GM21360 (cell line): ENCODE measurements at regions not wholly inside any gene's neighbourhood (a gene's known extent, or its start where the extent isn't known, plus 50 kb on each side); places are given as distances from the start of the nearest gene placed in this dataset.

ENCODE experiments used
- ATAC-seq: cut with Tn5 transposase; IDR thresholded peaks from one replicate; pipeline ENCODE4 v1.9.1; 2021; ENCODE audit warnings: mild to moderate bottlenecking, moderate library complexity; ENCODE audit not compliant: unreplicated experiment

DNA sequence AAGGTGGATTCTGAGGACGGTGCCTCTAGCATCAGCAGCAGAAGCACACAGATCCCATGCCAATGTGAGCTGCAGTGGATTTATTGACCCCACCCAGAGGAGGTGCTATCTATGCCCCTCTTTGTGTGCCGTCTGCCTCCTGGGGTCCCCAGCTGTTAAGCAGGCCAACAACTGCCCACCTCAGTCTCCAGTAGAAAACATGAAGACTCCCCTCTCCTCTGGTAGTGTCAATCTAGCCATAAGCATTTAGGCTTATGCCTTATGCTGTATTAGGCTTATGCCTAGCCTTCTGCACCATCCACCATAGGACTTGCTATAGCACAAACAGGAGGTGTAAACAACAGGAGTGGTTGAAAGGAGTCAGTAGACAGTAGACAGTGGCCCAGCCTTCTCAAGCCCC lies 417.9 kb upstream of the C16orf82 start:
- ATAC-seq, result no peak

DNA sequence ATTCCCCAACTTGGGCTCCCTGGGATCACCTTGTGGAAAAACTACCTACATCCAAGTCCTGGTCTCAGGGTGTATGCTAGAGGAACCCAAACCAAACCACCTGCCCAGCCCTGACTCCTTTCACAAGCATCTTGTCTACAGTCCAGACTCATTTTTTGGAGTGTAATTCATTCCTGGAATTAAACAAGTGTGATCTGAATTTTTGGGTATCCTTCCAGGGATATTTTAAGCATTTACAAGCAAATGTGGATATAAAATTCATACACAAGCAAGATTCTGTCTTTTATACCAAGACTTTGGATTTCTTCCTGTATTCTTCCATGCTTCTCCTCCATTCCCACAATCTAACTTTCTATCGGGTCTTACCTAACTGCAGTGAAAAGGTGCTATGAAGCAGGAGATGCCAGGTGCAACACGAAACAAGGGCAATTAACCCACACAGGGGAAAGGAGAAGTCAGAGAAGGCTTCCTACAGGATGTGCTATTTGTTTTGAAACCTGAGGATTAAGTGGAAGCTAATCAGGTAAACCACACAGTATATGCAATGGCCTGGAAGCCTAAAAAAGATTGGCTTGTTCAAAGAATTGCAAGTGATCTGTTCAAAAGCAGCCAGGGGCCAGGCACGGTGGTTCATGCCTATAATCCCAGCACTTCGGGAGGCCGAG lies 417.2 kb upstream of the C16orf82 start:
- no peak for ATAC-seq

DNA sequence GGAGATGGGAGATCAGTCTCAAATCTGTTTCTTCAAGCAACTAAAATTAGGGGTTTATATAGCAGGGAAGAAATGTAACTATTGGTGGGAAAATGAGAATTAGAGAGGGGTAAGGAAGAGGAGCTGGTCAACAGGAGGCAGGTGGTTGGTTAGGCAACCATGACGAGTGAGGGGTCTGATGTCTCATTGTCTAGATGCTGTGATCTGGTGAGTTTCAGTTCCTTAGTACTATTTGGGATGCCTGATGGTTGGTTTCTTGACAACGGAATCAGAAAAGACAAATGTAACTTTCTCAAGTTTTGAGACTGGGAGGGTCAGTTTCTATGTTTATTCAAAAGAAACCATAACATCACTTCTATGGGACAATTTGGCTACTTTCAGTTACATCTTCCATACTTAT lies 415.3 kb upstream of the C16orf82 start:
- no peak for ATAC-seq

DNA sequence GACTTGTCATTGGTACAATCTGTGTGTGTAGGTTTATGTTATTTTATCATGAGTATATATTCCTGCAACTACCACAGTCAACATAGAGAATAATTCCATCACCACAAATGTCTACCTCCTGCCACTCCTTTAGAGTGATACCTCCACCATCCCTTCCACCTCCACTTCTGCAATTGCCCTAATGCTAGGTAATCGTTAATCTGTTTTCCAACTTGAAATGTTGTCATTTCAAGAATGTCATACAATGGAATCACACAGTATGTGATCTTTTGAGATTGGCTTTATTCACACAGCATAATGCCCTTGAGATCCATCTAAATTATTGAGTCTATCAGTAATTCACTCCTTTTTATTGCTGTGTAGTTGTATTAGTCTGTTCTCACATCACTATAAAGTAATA lies 414.8 kb upstream of the C16orf82 start:
- ATAC-seq, result no peak

DNA sequence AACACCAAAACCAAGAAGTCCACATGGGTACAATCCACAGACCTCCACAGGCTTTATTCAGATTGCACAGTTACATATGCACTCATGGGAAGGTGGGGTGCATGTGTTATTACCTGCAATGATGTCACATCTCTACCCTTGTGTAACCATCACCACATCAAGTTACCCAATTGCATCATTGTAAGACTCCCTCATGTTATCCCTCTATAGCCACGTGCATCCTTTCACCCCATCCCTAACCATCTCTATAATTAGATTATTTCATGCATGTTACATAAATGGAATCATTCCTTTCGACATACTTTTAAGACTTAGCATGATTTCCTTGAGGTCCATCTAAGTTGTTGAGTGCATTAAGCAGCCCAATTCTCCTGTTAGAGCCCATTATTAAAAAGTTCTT lies 408.2 kb upstream of the C16orf82 start:
- ATAC-seq, result no peak

DNA sequence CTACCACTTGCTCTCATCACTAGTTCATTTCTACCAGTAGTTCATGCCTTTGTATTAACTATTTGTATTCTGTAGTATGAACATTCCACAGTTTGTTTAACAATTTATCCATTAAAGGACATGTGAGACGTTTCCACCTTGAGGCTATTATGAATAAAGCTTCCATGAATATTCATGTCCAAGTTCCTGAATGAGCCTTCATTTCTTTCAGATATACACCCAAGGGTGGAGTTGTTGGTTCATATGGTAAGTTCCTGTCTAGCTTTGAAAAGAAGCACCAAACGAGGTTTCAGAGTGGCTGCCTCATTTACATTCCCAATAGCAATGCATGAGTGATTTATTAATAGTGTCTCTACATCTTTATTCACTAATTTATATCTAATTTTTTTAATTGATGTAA lies 407.8 kb upstream of the C16orf82 start:
- ATAC-seq, result no peak

DNA sequence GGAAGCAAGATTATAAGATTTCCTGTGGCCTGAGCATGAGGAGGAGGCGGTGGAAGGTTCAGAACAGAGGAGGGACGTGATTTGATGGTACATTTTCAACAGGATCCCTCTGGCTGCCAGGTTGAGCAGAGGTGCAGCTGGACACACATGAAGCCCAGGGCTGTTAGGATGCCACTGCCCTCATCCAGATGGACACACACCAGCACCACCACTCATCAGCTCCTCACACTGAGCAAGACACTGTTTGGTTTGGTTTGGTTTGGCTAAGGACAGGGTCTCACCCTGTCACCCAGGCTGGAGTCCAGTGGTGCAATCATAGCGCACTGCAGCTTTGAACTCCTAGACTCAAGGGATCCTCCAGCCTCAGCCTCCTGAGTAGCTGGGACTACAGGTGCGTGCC lies 402.6 kb upstream of the C16orf82 start:
- ATAC-seq, result no peak

DNA sequence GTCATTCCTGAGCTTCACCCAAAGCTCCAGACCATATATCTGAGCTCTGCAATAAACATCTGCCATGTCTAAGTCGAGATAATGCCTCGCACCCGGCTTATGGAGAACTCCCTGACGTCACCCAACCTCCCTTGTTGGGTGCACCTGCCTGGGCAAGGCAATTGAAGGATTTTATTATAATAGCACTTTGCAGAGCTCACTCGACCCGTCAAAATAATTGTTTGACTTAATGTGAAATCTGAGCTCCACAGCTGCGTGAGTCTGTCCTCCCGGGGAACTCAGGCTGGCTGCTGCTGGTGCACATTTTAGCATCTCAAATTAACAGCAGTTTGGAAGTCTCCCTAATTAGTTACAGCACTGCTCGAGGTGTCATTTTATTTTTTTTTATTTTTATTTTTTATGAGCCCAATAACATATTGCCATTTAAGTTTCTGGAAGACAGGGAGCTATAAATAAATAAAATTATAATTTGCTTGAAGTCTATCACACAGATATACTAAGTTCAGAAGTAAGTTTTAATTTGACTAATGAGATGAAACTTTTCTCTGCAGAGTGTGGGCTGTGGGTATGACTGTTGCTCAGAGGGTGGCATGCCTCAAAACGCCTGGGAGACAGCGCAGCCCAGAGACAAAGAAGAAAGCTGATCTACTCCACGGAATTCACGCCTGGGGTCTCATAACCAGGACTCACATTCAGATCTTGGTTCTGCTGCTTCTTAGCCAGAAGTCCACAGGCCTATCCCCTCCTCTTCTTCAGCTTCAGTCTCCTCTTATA lies 401.4 kb upstream of the C16orf82 start:
- ATAC-seq, result no peak

DNA sequence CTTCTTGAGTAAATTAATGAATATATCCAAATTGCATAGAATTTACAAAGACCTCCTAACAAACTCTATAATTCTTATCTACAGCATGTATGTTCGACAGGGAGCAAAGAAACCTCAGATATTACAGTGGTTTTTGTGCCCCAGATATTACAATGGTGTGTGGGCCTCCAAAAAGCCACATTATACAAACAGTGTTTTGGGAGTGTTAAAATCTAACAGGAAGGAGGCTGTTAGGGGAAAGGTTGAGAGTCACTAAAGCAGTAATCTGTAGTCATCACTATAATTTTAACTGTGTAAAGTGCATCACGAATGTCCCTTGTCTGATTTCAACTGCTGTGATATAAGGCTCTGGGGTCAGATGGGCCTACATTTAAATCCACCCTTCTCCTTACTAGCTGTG lies 400.2 kb upstream of the C16orf82 start:
- no peak for ATAC-seq

DNA sequence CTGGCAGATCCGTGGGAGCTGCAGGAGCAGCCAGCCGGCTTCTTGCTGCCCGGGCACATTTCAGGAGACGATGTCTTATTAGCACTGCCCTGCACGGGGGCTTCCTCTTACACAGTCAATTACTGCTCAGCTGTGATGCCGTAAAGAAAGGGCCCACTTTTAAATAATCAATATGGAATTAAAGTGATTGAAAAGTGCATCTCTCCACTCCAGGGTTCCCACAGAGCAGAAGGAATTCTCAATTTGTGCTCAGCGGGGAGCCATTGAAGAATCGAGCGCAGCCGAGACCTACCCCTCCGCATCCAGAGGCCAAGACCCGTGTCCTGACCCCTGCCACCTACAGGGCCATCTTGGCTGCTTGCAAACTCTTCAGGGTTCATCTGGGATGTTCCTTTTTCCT lies 399.4 kb upstream of the C16orf82 start:
- ATAC-seq, result no peak

DNA sequence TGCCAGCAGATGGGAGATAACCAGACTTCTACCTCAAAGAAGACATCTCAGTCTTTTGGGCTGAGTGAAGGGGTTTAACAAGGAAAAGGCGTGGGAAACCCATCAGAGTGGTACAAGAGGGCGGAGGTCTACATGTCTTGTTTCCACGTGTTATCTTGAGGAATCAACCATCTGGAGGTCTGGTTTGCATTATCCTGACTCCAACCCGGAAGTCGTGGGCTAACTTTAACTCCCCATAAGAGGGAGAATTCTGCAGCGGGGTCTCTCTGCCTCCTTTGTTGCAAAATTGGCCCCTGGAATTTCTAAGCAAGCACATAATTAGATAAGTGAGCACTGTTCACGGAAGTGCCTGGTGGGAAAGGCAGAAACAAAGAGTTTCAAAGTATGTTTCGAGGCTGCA lies 398.7 kb upstream of the C16orf82 start:
- no peak for ATAC-seq

DNA sequence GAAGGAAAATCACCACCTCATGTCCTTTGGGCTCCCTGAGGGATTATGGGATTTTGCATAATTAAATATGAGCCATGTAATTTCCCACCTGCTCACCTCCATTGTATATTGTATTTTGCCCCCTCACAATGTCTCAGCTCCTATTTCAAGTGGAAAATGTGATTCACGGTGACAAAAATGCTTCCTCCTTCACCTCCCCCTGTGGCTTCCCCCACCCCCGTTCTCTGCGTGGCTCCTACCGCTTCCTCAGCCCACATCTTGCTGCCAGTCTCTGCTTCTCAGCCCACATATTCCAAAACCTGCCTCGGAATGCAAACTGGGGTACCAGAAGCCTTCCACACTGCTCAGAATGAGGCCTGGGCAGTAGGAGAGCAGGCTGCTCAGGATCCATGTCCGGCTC lies 394.5 kb upstream of the C16orf82 start:
- ATAC-seq, result no peak

DNA sequence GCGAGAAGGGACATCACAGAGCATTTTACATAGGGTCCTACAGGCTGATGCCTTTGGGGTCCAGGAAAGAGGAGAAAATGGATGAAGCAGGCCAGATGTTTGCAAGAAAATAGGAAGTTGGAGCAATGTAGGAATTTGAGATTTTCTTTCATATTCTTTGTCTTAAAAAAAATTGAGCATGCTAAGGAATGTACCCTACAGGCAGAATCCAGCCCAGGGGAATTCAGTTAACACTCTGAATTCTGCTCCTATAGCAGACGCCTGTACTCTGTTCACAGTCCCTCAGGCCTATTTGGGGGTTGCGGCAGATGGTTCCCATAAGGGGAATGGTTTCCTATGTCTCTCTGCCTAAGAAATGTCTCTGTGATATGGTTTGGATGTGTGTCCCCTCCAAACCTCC lies 393.7 kb upstream of the C16orf82 start:
- ATAC-seq, result no peak

DNA sequence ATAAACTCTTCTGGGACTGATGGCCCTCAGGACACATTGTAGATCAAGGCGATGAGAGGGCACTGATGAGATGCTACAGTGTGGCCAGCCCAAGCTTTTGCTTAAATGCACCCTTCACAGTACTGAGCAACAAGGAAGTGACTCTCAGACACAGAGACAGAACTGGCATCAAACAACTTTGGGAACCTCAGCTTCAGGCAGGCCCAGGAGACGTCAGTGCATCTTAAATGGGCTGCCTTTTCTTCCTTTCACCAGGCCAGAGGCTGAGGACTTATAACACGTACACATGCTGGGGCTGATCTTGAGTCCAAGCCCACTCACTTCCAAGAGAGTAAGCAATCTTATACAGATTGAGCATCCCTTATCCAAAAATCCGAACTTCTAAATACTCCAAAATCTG lies 386.1 kb upstream of the C16orf82 start:
- no peak for ATAC-seq

DNA sequence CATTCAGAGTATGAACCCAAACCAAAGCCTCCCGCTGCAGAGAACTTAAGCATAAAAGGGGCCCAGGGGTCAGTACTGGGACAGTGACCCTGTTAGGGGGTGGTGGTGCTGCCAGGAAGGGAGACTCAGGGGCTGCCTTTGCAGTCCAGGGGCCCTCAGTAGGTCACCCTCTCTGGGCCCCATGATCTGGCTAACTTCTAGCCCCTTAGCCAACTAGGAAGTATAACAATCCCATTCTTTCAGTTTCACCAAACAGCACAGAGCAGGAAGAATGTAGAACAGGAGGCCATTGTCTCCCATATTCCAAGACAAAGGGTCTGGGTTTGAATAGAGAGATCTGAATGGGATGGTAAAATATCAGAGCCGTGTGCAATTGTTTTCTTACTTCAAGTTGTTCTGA lies 378.6 kb upstream of the C16orf82 start:
- no peak for ATAC-seq

DNA sequence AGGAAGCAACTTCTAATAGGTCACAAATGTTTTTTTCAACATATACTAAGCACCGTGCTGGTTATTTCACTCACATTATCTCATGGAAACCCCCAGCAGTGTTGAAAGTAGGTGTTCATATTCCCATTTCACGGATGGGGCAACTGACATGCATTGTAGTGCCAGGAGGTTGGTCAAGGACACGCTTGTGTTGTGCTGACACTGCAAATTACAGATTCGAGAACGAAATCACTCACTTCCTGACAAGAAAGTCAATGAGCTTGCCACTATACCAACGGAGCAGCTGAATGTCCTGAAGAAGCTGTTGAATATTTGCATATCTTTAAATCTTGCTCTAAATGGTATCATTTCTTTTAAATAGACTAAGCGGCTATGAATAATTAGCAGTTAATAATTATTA lies 378.0 kb upstream of the C16orf82 start:
- no peak for ATAC-seq

DNA sequence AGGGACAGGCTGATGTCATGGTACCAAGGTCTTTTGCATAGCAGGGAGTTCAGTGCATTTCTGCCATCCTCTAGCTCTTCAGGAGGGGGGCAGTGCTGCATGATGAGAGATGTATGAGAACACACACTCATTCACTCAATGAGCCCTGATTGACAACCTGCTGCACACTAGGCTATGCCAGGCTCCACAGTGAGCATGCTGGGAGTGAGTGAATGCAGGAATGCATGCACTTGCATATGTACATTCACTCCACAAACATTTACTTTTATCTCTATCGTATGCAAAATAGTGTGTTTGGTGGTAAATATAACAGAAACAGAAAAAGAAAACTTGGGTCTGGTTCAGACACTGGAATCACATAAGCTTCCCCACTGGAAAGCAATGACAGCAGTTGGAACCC lies 374.1 kb upstream of the C16orf82 start:
- ATAC-seq, result no peak

DNA sequence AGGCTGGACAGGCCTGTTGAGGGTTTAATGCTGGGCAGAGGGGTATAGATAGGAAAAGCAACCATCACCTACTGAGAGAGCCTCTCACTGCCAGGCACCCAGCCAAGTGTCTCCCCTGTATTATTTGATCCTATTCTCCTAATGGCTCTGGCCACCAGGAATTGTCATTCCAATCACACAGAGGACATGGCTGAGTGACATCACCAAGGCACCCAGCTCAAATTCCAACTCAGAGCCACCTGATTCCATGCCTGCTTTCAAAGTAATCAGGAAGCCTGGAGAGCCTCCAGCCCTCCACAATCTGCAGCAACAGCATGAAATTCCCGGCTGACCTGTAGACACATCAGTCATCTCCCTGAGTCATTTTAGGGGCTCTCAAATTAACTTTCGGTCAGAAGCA lies 368.9 kb upstream of the C16orf82 start:
- no peak for ATAC-seq

DNA sequence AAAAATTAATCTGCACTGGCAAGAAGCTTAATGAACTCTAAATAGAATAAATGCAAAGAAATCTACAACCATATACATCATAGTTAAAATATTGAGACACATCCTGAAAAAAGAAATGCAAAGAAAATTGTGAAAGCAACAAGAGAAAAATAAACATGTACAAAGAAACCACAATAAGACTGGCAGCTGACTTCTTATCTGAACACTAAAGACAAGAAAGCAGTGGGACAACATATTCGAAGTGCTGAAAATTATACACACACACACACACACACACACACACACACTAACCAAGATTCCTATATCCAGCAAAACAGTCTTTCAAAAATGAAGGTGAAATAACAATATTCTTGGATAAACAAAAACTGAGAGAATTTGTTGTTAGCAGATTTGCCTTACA lies 366.5 kb upstream of the C16orf82 start:
- no peak for ATAC-seq

DNA sequence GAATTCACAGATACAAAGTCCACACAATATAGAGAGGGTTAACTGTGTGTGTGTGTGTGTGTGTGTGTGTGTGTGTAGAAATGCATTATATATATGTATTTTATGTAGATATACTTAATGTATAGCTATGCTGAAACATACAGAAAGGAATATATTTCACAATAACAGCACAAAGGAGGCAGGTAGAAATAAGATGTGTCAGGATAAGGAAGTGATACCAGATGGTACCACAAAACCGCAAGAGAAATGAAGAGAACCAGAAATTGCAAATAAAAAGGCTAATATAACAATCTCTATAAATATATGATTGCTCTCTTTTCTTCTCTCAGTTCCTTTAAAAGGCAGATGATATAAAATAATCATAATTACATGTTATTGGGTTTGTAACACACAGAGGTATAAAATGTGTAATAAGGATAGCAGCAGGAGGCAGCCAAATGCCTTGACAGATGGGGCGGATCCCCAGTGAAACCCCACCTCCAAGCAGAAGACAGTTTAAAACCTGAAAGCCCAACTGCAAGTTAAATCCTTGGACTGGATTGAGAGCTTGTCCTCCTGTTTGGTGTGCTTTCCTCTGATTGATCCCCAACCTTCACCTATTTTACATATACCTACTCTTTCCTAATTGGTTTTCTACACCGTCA lies 365.4 kb upstream of the C16orf82 start:
- ATAC-seq, result no peak

DNA sequence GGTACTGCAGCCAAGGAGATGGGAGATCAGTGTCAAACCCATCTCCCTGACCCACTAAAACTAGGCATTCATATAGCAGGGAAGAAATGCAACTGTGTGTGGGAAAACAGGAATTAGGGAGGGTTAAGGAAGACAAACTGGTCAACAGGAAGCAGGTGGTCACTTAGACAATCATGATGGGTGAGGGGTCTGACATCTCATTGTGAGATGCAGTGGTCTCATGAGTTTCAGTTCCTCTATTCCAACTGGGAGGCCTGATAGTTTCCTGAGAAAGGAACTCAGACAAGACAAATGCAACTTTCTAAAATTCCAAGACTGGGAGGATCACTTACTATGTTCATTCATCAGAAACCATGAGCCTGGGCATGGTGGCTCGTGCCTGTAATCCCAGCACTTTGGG lies 361.4 kb upstream of the C16orf82 start:
- no peak for ATAC-seq

DNA sequence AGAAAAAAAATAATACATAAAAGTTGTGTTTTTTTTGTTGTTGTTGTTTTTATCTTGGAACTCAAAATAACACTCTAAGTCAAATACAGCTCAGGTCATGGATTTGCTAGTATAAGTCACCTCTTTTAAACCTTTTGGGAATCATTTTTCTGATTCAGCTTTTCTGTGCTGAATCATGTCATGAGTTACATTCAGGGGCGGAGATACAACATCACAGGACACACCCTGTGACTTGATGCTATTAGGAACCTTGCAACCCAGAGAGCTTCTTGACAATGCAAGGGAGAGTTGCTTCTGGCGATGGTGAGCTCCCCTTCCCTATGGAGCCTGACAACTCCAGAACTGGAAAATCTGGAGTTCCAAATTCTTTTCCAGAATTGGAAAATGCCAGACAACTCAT lies 358.3 kb upstream of the C16orf82 start:
- no peak for ATAC-seq
